Posterior vena cava (tissue), 2 donors: ENCODE measurements at regions not wholly inside any gene's neighbourhood (a gene's known extent, or its start where the extent isn't known, plus 50 kb on each side); places are given as distances from the start of the nearest gene placed in this dataset.
"Not testable (repeated sequence)": the region's sequence is repeated elsewhere in the genome, so short reads cannot be mapped to it uniquely, and the experiment has no call there.

ENCODE experiments used
- DNase-seq: peaks from one replicate; pipeline ENCODE4 v3.0.0-alpha.2; 2020; ENCODE audit warnings: low spot score
- intact Hi-C, 2 donors: fragments of 100-400 bp; cut with DNase I; formaldehyde crosslinking; loops; one replicate each; pipeline versions ENCODE4 v1.14.1 to v1.14.2; 2022 to 2023
- donor health status: DM: yes; HTN: yes; CAD: no.
- donor health status: DM: yes; HTN: yes; CAD: no.

DNA sequence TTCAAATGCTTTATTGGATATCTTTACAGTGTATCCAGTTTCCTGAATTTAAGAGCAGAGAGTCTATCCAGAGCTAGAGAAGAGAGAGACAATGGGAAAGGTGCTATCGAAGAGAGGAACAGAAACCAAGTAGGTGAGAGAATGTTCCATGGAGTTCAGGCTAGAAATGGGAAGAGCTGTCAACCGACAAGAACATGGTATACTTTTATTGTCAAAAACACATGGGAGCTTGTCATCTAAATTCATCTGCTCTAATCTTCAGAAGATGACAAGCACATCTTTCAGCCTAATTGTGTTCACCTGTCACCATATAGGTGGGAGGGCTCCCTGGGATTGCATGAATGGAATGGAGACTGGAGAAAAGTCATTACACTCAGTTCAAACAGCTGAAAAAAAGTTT, 690.4 kb upstream of the LRATD1 start:
- intact Hi-C loops = no loop called here
- no peak for DNase-seq

DNA sequence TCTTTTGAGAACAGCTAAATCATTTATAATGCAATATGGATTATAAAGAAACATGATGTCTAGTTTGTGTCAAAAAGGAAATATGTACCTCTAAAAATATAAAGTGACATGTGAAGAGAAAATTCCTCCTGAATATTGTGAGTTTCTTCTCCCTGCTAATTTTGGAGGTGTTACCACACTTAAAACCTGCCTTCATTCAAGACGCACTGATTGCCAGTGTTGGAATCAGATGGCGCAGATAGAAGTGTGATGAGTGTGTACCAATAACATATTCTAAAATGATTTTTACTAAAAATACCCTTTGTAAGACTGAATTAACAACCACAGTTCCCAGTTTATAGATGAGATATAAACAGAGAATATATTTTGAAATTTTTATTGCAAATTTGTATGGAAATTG, 681.8 kb upstream of the LRATD1 start:
- intact Hi-C loops = no loop called here
- DNase-seq = no peak

DNA sequence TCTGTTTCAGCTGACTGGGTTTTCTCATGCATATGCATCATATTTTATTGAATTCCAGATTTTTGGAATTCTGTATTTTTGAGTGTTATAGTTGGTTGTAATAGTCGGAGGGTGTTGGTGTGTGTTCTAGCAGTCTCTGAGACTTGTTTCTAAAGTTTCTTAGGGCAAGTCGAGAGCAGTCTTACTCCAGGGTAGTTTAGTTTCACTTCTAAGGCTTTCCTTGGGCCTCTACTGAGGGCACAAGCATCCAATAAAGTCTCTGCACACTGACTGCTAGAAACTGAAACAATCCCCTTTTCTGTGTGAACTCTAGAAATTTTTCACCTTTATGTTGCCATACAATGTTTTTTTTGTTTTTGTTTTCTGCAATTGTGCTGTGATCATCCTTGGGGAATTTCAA, 663.7 kb upstream of the LRATD1 start:
- intact Hi-C loops = no loop called here
- no peak for DNase-seq

DNA sequence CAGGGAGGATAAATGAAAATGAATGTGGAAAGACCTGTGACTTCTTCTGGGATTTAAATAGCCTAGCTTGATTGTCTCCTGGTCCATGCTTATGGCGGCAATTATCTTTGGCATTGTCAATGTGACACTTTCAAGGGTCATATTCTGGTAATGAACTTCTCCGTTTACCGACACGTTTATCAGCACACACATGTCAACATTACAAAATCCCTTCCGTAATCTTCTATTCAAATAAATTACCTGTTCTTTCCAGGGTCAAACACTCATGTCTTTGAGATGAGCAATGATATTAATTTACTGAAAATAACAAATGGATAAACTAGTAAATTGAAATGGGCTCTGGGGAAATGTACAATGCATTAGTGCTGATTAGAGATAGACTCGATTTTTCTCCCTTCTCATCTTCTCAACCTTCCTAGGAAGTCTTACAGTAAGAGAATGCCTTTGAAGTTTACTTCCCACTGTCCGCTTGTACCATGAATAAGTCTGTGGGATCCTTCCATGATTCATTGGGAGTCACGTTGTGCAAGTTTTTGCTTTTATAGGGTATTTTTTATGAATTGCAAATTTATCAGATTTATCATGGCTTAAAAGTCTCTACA, 646.3 kb upstream of the LRATD1 start:
- no peak for DNase-seq
- intact Hi-C loops = no loop called here

DNA sequence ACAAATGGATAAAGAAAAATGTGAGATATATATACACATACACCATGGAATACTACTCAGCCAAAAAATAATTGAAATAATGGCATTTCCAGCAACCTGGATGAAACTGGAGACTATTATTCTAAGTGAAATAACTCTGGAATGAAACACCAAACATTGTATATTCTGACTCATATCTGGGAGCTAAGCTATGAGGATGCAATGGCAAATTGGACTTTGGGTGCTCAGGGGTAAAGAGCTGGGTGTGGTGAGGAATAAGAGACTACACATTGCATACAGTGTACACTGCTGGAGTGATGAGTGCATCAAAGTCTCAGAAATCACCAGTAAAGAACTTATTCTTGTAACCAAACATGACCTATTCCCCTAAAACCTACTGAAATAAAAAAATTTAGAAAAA, 636.0 kb upstream of the LRATD1 start:
- intact Hi-C loops = no loop called here
- no peak for DNase-seq

DNA sequence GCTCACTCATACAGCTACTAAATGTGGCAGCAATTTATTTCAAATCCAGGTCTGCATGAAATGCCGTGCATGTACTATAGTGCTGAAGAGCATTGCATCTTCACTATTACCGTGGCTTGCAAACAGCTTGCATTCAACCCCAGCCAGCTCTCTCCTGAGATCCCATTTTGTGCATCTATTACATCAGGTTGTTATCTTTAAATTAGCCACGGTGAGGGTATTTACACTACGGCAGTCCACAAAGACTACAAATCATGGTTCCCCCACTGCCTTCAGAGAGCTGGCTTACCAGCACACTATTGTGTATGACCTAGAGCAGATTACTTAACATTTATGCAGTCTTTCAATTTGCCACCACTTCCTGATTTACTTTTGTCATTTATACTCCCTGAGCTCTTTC, 621.3 kb upstream of the LRATD1 start:
- no peak for DNase-seq
- intact Hi-C loops = no loop called here

DNA sequence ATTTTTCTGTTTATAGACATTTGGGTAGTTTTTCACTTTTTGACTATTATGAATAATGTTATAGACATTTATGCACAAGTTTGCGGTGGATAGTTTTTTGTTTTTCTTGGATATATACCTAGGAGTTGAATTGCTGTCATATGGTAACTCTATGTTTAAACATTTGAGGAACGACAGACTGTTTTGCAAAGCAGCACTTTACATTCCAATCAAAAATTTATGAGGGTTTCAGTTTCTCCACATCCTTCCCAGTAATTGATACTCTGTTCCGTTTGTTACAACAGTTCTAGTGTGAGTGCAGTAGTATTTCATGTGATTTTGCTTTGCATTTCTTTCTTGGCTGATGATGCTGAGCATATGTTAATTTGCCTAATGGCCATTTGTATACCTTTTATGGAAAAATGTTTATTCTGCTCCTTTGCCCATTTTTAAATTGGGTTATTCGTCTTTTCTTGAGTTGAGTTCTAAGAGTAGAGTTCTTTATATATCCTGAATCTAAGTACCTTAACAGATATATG, 617.3 kb upstream of the LRATD1 start:
- no peak for DNase-seq

DNA sequence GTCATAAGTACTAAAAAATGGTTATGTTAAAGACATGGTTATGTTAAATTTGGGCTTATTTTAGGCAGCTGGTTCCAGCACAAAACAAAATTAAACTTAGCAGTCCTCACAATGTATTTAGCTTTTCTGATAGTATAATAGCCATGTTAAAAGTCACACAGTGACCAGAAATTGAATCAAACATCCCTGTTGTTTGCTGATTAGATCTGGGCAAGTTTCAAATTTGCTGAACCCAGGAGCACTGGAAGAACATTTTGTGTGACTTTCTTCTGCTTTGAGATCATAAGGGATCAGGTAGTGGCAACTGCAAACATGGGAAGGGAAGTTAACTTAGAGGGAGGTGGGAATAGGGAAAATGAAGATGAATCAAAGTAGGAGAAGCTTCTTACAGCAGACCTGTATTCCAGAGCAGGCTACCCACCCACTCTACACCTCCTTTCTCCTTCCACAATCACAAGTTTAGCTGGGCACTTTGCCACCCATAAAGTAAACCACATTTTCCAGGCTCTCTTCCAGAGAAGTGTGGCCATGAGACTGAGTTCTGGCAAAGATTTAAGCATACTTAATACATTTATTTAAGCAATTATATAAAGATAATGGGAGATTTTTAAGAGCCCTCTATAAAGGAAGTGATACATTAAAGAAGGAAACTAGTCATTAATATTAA, 616.1 kb upstream of the LRATD1 start:
- DNase-seq = no peak
- intact Hi-C loops = no loop called here

More for the DNA sequence above, 617.3 kb upstream of the LRATD1 start:
- intact Hi-C loops = no loop called here

DNA sequence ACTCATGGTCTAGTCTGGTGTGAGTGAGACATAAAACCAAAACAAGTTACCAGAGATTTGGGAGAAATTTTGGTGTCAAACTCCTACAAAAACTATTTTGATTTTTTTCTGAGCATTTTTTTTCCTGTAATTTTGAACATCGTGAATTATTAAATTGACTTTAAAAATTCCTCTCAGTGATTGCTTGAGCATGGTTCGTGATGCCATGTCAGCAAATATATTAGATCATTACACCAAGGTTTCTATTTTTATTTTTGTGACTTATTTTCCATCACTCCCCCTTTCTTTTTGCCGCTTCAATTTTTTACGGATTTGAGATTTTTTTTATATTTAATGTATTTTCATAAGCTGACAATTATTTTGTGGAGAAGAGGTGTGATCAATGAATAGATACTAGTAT, 613.9 kb upstream of the LRATD1 start:
- DNase-seq = no peak
- intact Hi-C loops = no loop called here

DNA sequence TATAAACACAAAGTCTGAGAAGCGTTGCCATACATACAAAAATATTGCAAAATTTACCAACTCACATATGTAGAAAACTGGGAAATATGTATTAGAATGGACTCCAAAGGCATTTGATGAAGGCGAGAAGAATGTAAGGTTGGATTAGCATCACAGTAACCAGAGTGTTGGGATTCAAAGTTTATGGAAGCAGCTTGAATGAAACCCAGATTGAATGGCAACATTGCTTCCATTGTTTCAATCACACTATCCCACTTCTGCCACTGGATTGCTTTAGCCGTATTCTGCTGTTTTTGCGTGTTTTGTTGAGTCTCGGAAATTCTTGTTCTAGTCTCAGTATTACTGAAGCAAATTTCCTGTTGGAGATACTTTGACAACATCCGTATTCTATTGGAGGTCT, 609.0 kb upstream of the LRATD1 start:
- no peak for DNase-seq
- intact Hi-C loops = no loop called here

DNA sequence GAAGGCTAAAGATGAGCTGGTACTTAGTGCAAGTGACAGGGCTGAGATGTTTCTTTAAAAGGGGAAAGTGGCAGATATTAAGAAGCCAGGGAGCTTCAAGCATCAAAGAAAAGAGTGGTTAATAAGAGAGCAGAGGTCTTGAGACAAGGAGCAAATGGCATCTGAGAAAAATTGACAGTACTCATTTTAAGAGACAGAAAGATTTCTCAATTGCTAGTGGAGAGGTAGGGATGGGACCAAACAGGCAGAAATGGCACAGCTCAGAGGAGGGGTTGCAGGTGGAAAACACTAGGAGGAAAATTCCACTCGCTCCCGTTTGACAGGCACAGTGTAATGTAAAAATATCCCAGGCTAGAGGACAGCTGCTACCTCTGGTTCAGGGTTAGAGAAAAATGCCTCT, 593.4 kb upstream of the LRATD1 start:
- DNase-seq = no peak
- intact Hi-C loops = no loop called here

DNA sequence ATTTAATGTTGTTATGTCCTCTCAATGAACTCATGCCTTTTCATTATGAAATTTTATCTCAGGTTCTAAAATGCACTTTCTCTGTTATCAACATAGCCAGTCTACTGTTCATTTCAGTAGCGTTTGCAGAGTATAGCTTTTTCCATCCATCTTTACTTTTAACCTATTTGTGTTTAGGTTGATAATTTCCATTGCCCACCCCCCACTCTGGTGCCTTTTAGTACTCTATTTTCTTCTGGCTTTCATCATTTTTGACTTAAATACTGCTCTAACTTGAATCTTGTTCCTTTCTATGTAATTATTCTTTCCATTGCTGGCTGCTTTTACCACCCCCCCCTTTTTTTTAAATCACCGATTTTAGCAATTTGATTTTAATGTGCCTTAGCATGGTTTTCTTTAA, 585.0 kb upstream of the LRATD1 start:
- intact Hi-C loops = no loop called here
- DNase-seq = no peak

DNA sequence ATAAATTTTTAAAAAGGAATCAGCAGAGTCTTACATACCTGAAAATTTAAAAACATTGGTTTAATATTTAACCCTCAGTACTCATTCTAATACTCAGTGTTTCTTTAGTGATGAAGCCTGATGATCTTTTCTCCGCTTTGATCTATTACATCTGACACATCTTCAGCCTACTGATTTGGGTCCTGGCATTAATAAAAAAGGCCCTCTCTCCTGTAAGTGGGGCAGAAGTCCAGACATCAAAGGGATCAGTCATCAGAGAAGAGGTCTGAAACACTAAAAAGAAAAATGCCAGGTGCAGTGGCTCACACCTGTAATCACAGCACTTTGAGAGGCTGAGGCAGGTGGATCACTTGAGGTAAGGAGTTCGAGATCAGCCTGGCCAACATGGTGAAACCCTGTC, 581.1 kb upstream of the LRATD1 start:
- DNase-seq = no peak
- intact Hi-C loops = no loop called here

DNA sequence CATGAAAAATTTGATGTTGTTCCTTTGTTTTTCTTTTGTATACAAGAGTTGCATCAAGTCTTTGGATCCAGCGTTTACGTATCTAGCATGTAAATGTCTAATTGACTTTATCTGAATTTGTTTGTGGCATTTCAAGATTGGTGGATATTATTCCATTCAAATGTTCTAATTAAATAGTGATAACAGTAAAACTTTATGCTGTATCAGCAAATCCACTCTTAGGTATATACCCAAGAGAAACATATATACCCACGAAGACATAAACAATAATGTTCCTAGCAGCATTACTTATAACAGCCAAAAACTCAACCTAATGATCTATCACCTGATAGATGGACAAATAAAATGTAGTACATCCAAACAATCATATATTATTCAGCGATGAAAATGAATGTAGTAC, 579.4 kb upstream of the LRATD1 start:
- intact Hi-C loops = no loop called here
- no peak for DNase-seq

DNA sequence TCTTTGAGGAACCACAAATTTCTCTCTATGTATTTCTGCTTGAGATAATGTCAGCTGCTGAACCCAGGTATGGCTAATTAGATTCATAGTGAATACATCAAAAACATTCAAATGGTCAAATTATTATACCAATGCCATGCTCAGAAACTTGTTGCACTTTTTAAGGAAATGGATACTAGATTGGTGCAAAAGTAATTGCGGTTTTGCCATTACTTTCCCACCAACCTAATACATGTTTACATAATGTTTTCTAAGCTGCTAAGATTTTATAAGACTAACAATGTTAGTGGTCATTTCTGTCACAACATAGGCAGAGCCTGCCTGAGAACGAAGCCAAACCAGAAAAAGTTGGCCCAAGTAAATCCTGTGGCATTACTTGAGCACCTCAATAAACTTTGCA, 568.2 kb upstream of the LRATD1 start:
- intact Hi-C loops = no loop called here
- no peak for DNase-seq

DNA sequence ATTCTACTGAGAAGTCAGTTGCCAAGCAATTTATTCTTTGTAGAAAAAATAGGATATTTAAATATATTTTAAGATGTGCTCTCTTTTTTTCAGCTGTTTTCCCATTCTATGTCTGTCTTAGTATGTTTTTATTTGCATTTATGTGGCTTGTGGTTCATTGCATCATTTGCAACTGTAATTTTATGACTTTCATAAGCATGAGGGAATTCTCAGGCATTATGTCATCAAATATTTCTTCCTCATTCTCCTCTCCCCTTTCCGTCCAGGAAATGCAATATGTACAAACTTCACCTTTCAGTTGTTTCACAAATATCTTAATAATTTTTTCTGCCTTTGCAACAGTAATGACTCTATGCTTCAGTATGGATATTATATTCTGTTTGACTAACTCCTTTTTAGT, 560.2 kb upstream of the LRATD1 start:
- no peak for DNase-seq
- intact Hi-C loops = no loop called here

DNA sequence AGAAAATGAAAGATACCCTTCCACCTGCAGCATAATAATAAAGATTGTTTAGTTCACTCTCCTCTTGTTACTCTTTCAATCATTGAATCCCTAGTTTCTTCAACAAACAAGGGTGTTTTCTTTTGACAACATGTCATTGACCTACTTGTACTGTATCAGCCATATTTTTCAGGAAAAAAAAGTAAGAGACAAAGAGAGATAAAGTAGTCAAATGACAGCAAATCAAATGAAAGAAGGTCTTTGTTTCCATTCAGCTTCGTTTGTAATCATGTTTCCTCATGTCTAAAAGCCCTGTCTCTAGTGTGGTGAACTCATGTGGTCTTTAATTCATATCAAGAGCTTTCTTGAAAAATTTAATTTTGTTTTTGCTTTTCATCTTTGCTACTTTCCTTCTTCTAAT, 557.8 kb upstream of the LRATD1 start:
- intact Hi-C loops = no loop called here
- no peak for DNase-seq

DNA sequence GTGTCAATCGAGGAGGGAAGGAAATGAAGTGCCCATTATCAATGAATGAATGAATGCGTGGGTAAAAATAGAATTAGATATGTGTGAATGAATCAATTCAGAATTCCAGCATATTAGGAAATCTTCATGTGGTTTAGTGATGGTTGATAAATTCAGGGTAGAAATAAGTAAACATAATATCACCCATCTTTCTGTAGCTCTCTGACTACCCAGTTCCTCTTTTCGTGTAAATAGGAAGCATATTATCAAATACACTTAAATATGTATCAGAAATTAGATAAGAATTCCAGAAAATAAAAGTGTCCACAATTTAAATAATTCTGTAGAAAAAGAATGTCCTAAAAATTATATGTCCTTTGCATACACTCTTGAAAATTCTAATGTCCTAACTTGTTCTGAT, 552.9 kb upstream of the LRATD1 start:
- intact Hi-C loops = no loop called here
- no peak for DNase-seq

DNA sequence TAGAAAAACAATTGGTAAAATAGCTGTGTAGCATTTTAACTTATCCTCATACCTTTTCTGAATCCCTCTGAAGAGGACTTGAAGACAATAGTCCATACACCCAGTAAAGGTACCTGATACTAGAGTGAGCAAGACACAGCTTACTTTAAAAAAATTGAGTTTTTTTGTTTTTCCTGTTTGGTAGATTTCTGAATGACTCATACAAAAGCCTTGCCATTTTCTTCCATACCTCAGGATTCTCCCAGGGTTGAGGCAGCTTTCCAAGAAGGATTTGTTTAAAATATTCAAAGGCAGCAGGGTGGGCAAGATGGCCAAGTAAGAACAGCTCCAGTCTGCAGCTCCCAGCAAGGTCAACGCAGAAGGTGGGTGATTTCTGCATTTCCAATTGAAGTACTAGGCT, 551.0 kb upstream of the LRATD1 start:
- no peak for DNase-seq
- intact Hi-C loops = no loop called here

DNA sequence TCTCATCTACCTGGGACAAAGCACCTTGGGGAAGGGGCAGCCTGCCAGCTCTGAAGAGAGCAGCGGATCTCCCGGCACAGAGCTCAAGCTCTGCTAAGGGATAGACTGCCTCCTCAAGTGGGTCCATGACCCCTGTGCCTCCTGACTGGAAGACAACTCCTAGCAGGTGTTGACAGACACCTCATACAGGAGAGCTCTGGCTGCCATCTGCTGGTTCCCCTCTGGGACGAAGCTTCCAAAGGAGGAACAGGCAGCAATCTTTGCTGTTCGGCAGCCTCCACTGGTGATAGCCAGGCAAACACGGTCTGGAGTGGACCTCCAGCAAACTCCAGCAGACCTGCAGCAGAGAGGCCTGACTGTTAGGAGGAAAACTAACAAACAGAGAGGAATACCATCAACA, 549.9 kb upstream of the LRATD1 start:
- DNase-seq = no peak
- intact Hi-C loops = no loop called here

DNA sequence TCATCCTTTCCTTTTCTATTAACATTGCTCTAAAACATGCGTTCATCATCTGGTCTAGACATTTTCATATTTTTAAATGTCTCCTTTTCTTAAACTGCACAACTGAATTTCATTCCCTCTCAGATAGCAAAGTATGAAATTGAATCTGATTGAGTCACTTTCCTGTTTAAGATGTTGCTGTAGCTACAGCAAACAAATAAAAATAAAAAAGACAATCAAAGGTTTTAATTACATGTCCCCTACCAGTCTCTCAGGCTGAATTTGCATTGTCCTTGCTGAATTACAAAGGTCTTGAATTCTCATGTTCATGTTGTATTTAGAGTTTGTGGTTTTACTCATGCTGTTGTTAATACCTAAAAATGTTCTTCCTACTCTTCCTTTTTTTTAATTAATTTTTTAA, 537.9 kb upstream of the LRATD1 start:
- intact Hi-C loops = no loop called here
- no peak for DNase-seq

DNA sequence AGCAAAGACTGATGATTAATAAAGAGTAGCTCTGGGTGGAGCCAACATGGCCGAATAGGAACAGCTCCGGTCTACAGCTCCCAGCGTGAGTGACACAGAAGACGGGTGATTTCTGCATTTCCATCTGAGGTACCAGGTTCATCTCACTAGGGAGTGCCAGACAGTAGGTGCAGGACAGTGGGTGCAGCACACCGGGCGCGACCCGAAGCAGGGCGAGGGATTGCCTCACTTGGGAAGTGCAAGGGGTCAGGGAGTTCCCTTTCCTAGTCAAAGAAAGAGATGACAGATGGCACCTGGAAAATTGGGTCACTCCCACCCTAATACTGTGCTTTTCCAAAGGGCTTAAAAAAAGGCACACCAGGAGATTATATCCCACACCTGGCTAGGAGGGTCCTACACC, 533.4 kb upstream of the LRATD1 start:
- intact Hi-C loops, DNase-seq: not testable (repeated sequence)
